Kidney (tissue), 13 donors: ENCODE measurements at regions not wholly inside any gene's neighbourhood (a gene's known extent, or its start where the extent isn't known, plus 50 kb on each side); places are given as distances from the start of the nearest gene placed in this dataset.

Experiments used
- DNase-seq, 5 donors: peaks; one replicate each; pipeline ENCODE4 v3.0.0-alpha.2; 2013 to 2020
- FAIRE-seq: peaks from 2 replicates; lab custom pipeline; 2012; peaks lifted over from hg19 to GRCh38; lab: Jason Lieb, UNC
- H3K27ac ChIP-seq, 2 donors: one replicate each; pipeline ENCODE4 v1.7.0; 2013; ENCODE audit warnings: low read depth in 2 of 2, low read length in 2 of 2, inconsistent platforms in 1 of 2
- H3K27me3 ChIP-seq: one replicate; pipeline ENCODE4 v1.7.1; 2013; ENCODE audit warnings: low read length, inconsistent platforms; ENCODE audit not compliant: control insufficient read depth, insufficient read depth
- H3K36me3 ChIP-seq, 3 donors: one replicate each; pipeline versions ENCODE4 v1.7.0 to v1.7.1; 2013; ENCODE audit warnings: low read length in 3 of 3, control low read depth in 1 of 3, inconsistent platforms in 1 of 3; ENCODE audit not compliant: insufficient read depth in 3 of 3, control insufficient read depth in 2 of 3
- H3K4me1 ChIP-seq, 3 donors: one replicate each; pipeline versions ENCODE4 v1.7.0 to v1.7.1; 2013; ENCODE audit warnings: low read length in 3 of 3, inconsistent platforms in 1 of 3, low read depth in 1 of 3; ENCODE audit not compliant: control insufficient read depth in 2 of 3, insufficient read depth in 2 of 3
- H3K4me3 ChIP-seq, 3 donors: one replicate each; pipeline versions ENCODE4 v1.7.0 to v1.8.1; 2013; ENCODE audit warnings: low read length in 3 of 3, control low read depth in 1 of 3, inconsistent platforms in 1 of 3
- H3K9ac ChIP-seq, 3 donors: one replicate each; pipeline versions ENCODE4 v1.7.0 to v1.7.1; 2013; ENCODE audit warnings: low read length in 3 of 3, control low read depth in 1 of 3, inconsistent platforms in 1 of 3
- H3K9me3 ChIP-seq, 3 donors: one replicate each; pipeline versions ENCODE4 v1.7.0 to v1.7.1; 2013; ENCODE audit warnings: low read length in 3 of 3, control low read depth in 1 of 3, inconsistent platforms in 1 of 3; ENCODE audit not compliant: control insufficient read depth in 2 of 3, insufficient read depth in 1 of 3
- CTCF ChIP-seq: IDR thresholded peaks from 3 replicates; pipeline ENCODE4 v1.5.1; 2012; ENCODE audit warnings: mild to moderate bottlenecking, moderate library complexity, borderline replicate concordance; ENCODE audit not compliant: insufficient read depth; ENCODE audit errors: extremely low read depth
- intact Hi-C: fragments of 100-400 bp; cut with DNase I; formaldehyde crosslinking; loops from one replicate; pipeline ENCODE4 v1.11.1; 2022
- donor health status: control.
- donor health status: control.
- donor health status: control.
- donor health status: control.
- donor health status: control.
- donor health status: DM: yes; HTN: yes; CAD: no.
- donor health status: Normal renal cell carcinoma (clear cell type).

- Histone ChIP-seq H3K4me3 (no peak overlapping the region), H3K27me3 (no peaks in the 10 kb centered on the region), H3K27ac (no peak overlapping the region), H3K4me1 (no peaks in the 10 kb centered on the region), H3K9me3 (no peaks in the 10 kb centered on the region), H3K9ac (no peak overlapping the region), H3K36me3 (no peaks in the 10 kb centered on the region)
- intact Hi-C loops = no loop called here
- DNase-seq (peak in 1 of 5 donors; percentile 12), FAIRE-seq (no peak)
- TF ChIP-seq CTCF = no peak
Measured at GRCh38 chr1:17924578-17924977, 169.4 kb downstream of the ACTL8 start.

- H3K9me3 ChIP-seq = no peaks in the 10 kb centered on the region
- no peak overlapping the region for H3K27ac ChIP-seq
- H3K4me3 ChIP-seq = no peak overlapping the region
- DNase-seq (peak in 1 of 5 donors; percentile 22), FAIRE-seq (no peak)
- H3K36me3 ChIP-seq = no peaks in the 10 kb centered on the region
- no peaks in the 10 kb centered on the region for H3K4me1 ChIP-seq
- no peak overlapping the region for H3K9ac ChIP-seq
- intact Hi-C loops = no loop called here
- TF ChIP-seq CTCF = no peak
- H3K27me3 ChIP-seq = no peaks in the 10 kb centered on the region
Measured at GRCh38 chr1:17925290-17926237, 170.4 kb downstream of the ACTL8 start.

GRCh38 chr1:17926906-17927305 is 171.8 kb downstream of the ACTL8 start:
- Histone ChIP-seq H3K27ac (no peak overlapping the region), H3K4me3 (no peak overlapping the region), H3K27me3 (no peaks in the 10 kb centered on the region), H3K9me3 (no peaks in the 10 kb centered on the region), H3K4me1 (no peaks in the 10 kb centered on the region), H3K9ac (no peak overlapping the region), H3K36me3 (no peaks in the 10 kb centered on the region)
- FAIRE-seq (no peak), DNase-seq (no peak)
- intact Hi-C loops = no loop called here
- TF ChIP-seq CTCF = no peak
